GM23338 (cell line): ENCODE measurements at regions not wholly inside any gene's neighbourhood (a gene's known extent, or its start where the extent isn't known, plus 50 kb on each side); places are given as distances from the start of the nearest gene placed in this dataset.

Experiments used
- ATAC-seq: fragments of 200-7000 bp; cut with Tn5 transposase; 3 replicates; pipeline ENCODE4 v1.9.1; 2020
- DNase-seq: peaks from one replicate; pipeline ENCODE4 v3.0.0-alpha.2; 2015; ENCODE audit warnings: low spot score
- H2AFZ ChIP-seq: fragments of 200-600 bp; sonication (generic); 2 replicates; pipeline ENCODE4 v1.8.0; 2016; ENCODE audit warnings: antibody characterized with exemption, mild to moderate bottlenecking, moderate library complexity
- H3F3A ChIP-seq: fragments of 200-600 bp; sonication (generic); replicated peaks from 2 replicates; pipeline ENCODE4 v1.8.0; 2017; ENCODE audit warnings: antibody characterized with exemption, mixed run types, low read depth
- H3K27ac ChIP-seq: fragments of 200-600 bp; sonication (generic); 2 replicates; pipeline ENCODE4 v1.6.1; 2016; ENCODE audit warnings: low read depth
- H3K27me3 ChIP-seq: fragments of 200-600 bp; sonication (generic); 2 replicates; pipeline ENCODE4 v1.8.0; 2016; ENCODE audit warnings: mild to moderate bottlenecking, mixed run types, moderate library complexity; ENCODE audit not compliant: insufficient read depth
- H3K36me3 ChIP-seq: fragments of 200-600 bp; sonication (generic); 2 replicates; pipeline ENCODE4 v1.8.0; 2016; ENCODE audit warnings: mild to moderate bottlenecking; ENCODE audit not compliant: insufficient read depth
- H3K4me1 ChIP-seq: fragments of 200-600 bp; sonication (generic); 2 replicates; pipeline ENCODE4 v1.8.0; 2016; ENCODE audit warnings: mild to moderate bottlenecking, moderate library complexity; ENCODE audit not compliant: insufficient read depth
- H3K4me2 ChIP-seq: fragments of 200-600 bp; sonication (generic); 2 replicates; pipeline ENCODE4 v1.7.1; 2017; ENCODE audit warnings: mixed run types
- H3K4me3 ChIP-seq: fragments of 200-600 bp; sonication (generic); 2 replicates; pipeline ENCODE4 v1.6.1; 2016; ENCODE audit warnings: mixed run types
- H3K79me2 ChIP-seq: fragments of 200-600 bp; sonication (generic); replicated peaks from 2 replicates; pipeline ENCODE4 v1.8.0; 2017; ENCODE audit warnings: mild to moderate bottlenecking; ENCODE audit not compliant: insufficient read depth
- H3K9me2 ChIP-seq: fragments of 200-600 bp; sonication (generic); 2 replicates; pipeline ENCODE4 v1.8.0; 2017; ENCODE audit not compliant: insufficient read depth
- H4K20me1 ChIP-seq: fragments of 200-600 bp; sonication (generic); replicated peaks from 2 replicates; pipeline ENCODE4 v1.8.0; 2017; ENCODE audit warnings: mild to moderate bottlenecking; ENCODE audit not compliant: insufficient read depth
- H3K27ac Mint-ChIP-seq: 2 replicates; pipeline ENCODE4 v1.8.0; 2020; ENCODE audit warnings: inconsistent platforms, mild to moderate bottlenecking, moderate library complexity, mixed read lengths
- H3K27me3 Mint-ChIP-seq: 3 replicates; pipeline ENCODE4 v1.8.0; 2022; ENCODE audit warnings: low read depth, mild to moderate bottlenecking, moderate library complexity, mixed read lengths, inconsistent platforms; ENCODE audit not compliant: insufficient read depth, poor library complexity
- H3K36me3 Mint-ChIP-seq: 3 replicates; pipeline ENCODE4 v1.8.0; 2021; ENCODE audit warnings: low read depth, mild to moderate bottlenecking, inconsistent platforms, moderate library complexity, mixed read lengths
- H3K4me1 Mint-ChIP-seq: 3 replicates; pipeline ENCODE4 v1.8.0; 2020; ENCODE audit warnings: mild to moderate bottlenecking, inconsistent platforms, mixed read lengths
- H3K4me3 Mint-ChIP-seq: 3 replicates; pipeline ENCODE4 v1.8.0; 2021; ENCODE audit warnings: moderate library complexity, mild to moderate bottlenecking, inconsistent platforms, mixed read lengths
- H3K9me3 Mint-ChIP-seq: 3 replicates; pipeline ENCODE4 v1.8.0; 2020; ENCODE audit warnings: moderate library complexity, mild to moderate bottlenecking, inconsistent platforms, mixed read lengths
- CREB1 ChIP-seq: fragments of 250-450 bp; sonication (Bioruptor Pico); IDR thresholded peaks from 2 replicates; pipeline ENCODE4 v1.5.0; 2020; ENCODE audit warnings: low read depth, mild to moderate bottlenecking, moderate library complexity
- CTCF ChIP-seq, 2 experiments: fragments of 200-600 bp in 1 of 2; sonication (generic) in 1 of 2; conservative IDR thresholded peaks; 2 replicates each; pipeline versions ENCODE4 v1.5.1 to v1.6.1; 2016 to 2017; ENCODE audit warnings: antibody characterized with exemption in 2 of 2, low read depth in 2 of 2, mild to moderate bottlenecking in 2 of 2, moderate library complexity in 1 of 2
- ETS1 ChIP-seq: IDR thresholded peaks from 2 replicates; pipeline ENCODE4 v1.6.1; 2016; ENCODE audit warnings: antibody characterized with exemption
- EZH2 ChIP-seq: fragments of 200-600 bp; sonication (generic); IDR thresholded peaks from one replicate; pipeline ENCODE4 v1.8.0; 2017; ENCODE audit warnings: antibody characterized with exemption, mild to moderate bottlenecking, low read depth; ENCODE audit not compliant: unreplicated experiment
- EZH2phosphoT487 ChIP-seq: fragments of 200-600 bp; sonication (generic); IDR thresholded peaks from one replicate; pipeline ENCODE4 v1.8.1; 2018; ENCODE audit warnings: antibody characterized with exemption; ENCODE audit not compliant: unreplicated experiment
- JUNB ChIP-seq: IDR thresholded peaks from one replicate; pipeline ENCODE4 v1.6.1; 2016; ENCODE audit warnings: antibody characterized with exemption; ENCODE audit not compliant: unreplicated experiment
- NANOG ChIP-seq: IDR thresholded peaks from 2 replicates; pipeline ENCODE4 v1.6.1; 2016; ENCODE audit warnings: antibody characterized with exemption, borderline replicate concordance
- POLR2AphosphoS5 ChIP-seq: IDR thresholded peaks from 2 replicates; pipeline ENCODE4 v1.6.1; 2016; ENCODE audit warnings: antibody characterized with exemption, low read depth
- REST ChIP-seq: IDR thresholded peaks from one replicate; pipeline ENCODE4 v1.6.1; 2018; ENCODE audit warnings: antibody characterized with exemption; ENCODE audit not compliant: unreplicated experiment
- STAT1 ChIP-seq: IDR thresholded peaks from one replicate; pipeline ENCODE4 v1.6.1; 2016; ENCODE audit warnings: antibody characterized with exemption; ENCODE audit not compliant: unreplicated experiment
- ZNF114 ChIP-seq: fragments of 250-450 bp; sonication (Bioruptor Pico); IDR thresholded peaks from 2 replicates; pipeline ENCODE4 v1.5.0; 2020; ENCODE audit warnings: mild to moderate bottlenecking, moderate library complexity
- ZNF331 ChIP-seq: fragments of 250-450 bp; sonication (Bioruptor Pico); IDR thresholded peaks from 2 replicates; pipeline ENCODE4 v1.5.0; 2020; ENCODE audit warnings: low read depth, mild to moderate bottlenecking, moderate library complexity
- ZNF462 ChIP-seq: fragments of 250-450 bp; sonication (Bioruptor Pico); IDR thresholded peaks from 2 replicates; pipeline ENCODE4 v1.5.0; 2020; ENCODE audit warnings: mild to moderate bottlenecking, moderate library complexity

- Histone ChIP-seq H3K4me2 (no peak overlapping the region), H3K79me2 (no peaks in the 10 kb centered on the region), H4K20me1 (no peaks in the 10 kb centered on the region), H3K4me1 (no peaks in the 10 kb centered on the region; the same call in 1 of the 2 replicates), H3K9me2 (peaks cover 12% of the 10 kb centered on the region; the same call in 1 of the 2 replicates), H3K27me3 (no peaks in the 10 kb centered on the region), H3K36me3 (no peaks in the 10 kb centered on the region), H2AFZ (no peak overlapping the region), H3K4me3 (no peak overlapping the region), H3F3A (no peaks in the 10 kb centered on the region), H3K27ac (no peak overlapping the region)
- Mint-ChIP-seq H3K36me3 (no peaks in the 10 kb centered on the region), H3K4me3 (no peak overlapping the region), H3K9me3 (no peaks in the 10 kb centered on the region), H3K27me3 (no peaks in the 10 kb centered on the region), H3K27ac (no peak overlapping the region), H3K4me1 (peaks cover 3% of the 10 kb centered on the region; the same call in 2 of the 3 replicates)
- TF ChIP-seq ZNF331 (no peak), STAT1 (no peak), ETS1 (no peak), EZH2 (no peak), JUNB (no peak), NANOG (no peak), ZNF114 (CRISPR knock-in tag) (no peak), CTCF (conservative IDR thresholded peaks at IDR 0.05; ENCODE audit: low read depth in 2 of 2) (no peak), CREB1 (CRISPR knock-in tag) (no peak), POLR2AphosphoS5 (no peak), REST (no peak), ZNF462 (no peak), EZH2phosphoT487 (no peak)
- no peak for ATAC-seq
- DNase-seq = no peak
These were observed 281.2 kb upstream of the DPH6 start for GRCh38 chr15:35827141-35827540.
